OCI-LY3 (cell line): ENCODE measurements at regions not wholly inside any gene's neighbourhood (a gene's known extent, or its start where the extent isn't known, plus 50 kb on each side); places are given as distances from the start of the nearest gene placed in this dataset.
"Not testable (repeated sequence)": the region's sequence is repeated elsewhere in the genome, so short reads cannot be mapped to it uniquely, and the experiment has no call there.

Experiments used
- H2AFZ ChIP-seq: fragments of 200-600, 300-600 bp; shearing (Covaris generic); 2 replicates; pipeline ENCODE4 v1.6.0; 2014; ENCODE audit warnings: antibody characterized with exemption, low read depth, low read length
- H3K27ac ChIP-seq: fragments of 200-600, 300-600 bp; sonication (generic); 2 replicates; pipeline ENCODE4 v1.5.1; 2014; ENCODE audit warnings: mild to moderate bottlenecking, low read length, moderate library complexity, mixed read lengths
- H3K27me3 ChIP-seq: fragments of 200-600, 300-600 bp; sonication (generic); 2 replicates; pipeline ENCODE4 v1.6.1; 2014; ENCODE audit warnings: low read depth, low read length, mixed read lengths
- H3K36me3 ChIP-seq: fragments of 200-600, 300-600 bp; sonication (generic); replicated peaks from 2 replicates; pipeline ENCODE3; 2014; ENCODE audit warnings: low read depth, low read length, mixed read lengths
- H3K4me1 ChIP-seq: fragments of 300-600, 200-600 bp; sonication (generic); 2 replicates; pipeline ENCODE4 v1.6.1; 2014; ENCODE audit warnings: low read length, mixed read lengths
- H3K4me2 ChIP-seq: fragments of 200-600, 300-600 bp; sonication (generic); 2 replicates; pipeline ENCODE4 v1.6.1; 2014; ENCODE audit warnings: low read length, mixed read lengths
- H3K4me3 ChIP-seq: fragments of 300-600, 200-600 bp; sonication (generic); 2 replicates; pipeline ENCODE4 v1.5.1; 2014; ENCODE audit warnings: antibody characterized with exemption, mild to moderate bottlenecking, low read length, moderate library complexity
- H3K79me2 ChIP-seq: fragments of 300-600, 200-600 bp; shearing (Covaris generic); 2 replicates; pipeline ENCODE4 v1.6.1; 2014; ENCODE audit warnings: mild to moderate bottlenecking, low read length, mixed read lengths
- H3K9ac ChIP-seq: fragments of 300-600, 200-600 bp; shearing (Covaris generic); 2 replicates; pipeline ENCODE4 v1.6.0; 2014; ENCODE audit warnings: mild to moderate bottlenecking, low read length, moderate library complexity
- H3K9me3 ChIP-seq: fragments of 200-600, 300-600 bp; shearing (Covaris generic); 2 replicates; pipeline ENCODE4 v1.6.1; 2014; ENCODE audit warnings: low read length, mixed read lengths; ENCODE audit not compliant: insufficient read depth
- H4K20me1 ChIP-seq: fragments of 200-600, 300-600 bp; sonication (generic); 2 replicates; pipeline ENCODE4 v1.6.1; 2016; ENCODE audit warnings: low read length, mixed read lengths; ENCODE audit not compliant: insufficient read depth
- CTCF ChIP-seq: fragments of 200-600, 300-600 bp; sonication (generic); IDR thresholded peaks from 2 replicates; pipeline ENCODE4 v1.5.1; 2014; ENCODE audit warnings: antibody characterized with exemption, low read length, low read depth
- EZH2phosphoT487 ChIP-seq: fragments of 200-600 bp; shearing (Covaris generic); IDR thresholded peaks from 2 replicates; pipeline ENCODE4 v1.6.1; 2018; ENCODE audit warnings: antibody characterized with exemption, mixed run types, low read depth

GRCh38 chr7:32658467-32658869 lies 163.2 kb downstream of the AVL9 start:
- Histone ChIP-seq H3K79me2 (no peaks in the 10 kb centered on the region), H3K27me3 (no peaks in the 10 kb centered on the region), H4K20me1 (no peaks in the 10 kb centered on the region), H3K4me1 (peaks cover 12% of the 10 kb centered on the region), H3K9me3 (no peaks in the 10 kb centered on the region), H3K36me3 (no peaks in the 10 kb centered on the region), H3K27ac (peak overlapping the region; percentile 44; the same call in 1 of the 2 replicates), H3K4me2 (peak overlapping the region; percentile 51), H3K4me3 (no peak overlapping the region), H2AFZ (no peak overlapping the region), H3K9ac (no peak overlapping the region)
- TF ChIP-seq EZH2phosphoT487 = no peak
- TF ChIP-seq CTCF = no peak

GRCh38 chr7:32658034-32658433 lies 162.7 kb downstream of the AVL9 start:
- H3K36me3 ChIP-seq = no peaks in the 10 kb centered on the region
- H2AFZ ChIP-seq = no peak overlapping the region
- 0 out of 2 replicates have a peak overlapping the region, but pooled peaks have one; percentile 10 for H3K9ac ChIP-seq
- H4K20me1 ChIP-seq = no peaks in the 10 kb centered on the region
- H3K27ac ChIP-seq = peak overlapping the region; percentile 44
- no peak overlapping the region for H3K4me3 ChIP-seq
- H3K9me3 ChIP-seq = no peaks in the 10 kb centered on the region
- no peak for TF ChIP-seq EZH2phosphoT487
- TF ChIP-seq CTCF = no peak
- peak overlapping the region; percentile 51 for H3K4me2 ChIP-seq
- peaks cover 12% of the 10 kb centered on the region for H3K4me1 ChIP-seq
- no peaks in the 10 kb centered on the region for H3K79me2 ChIP-seq
- no peaks in the 10 kb centered on the region for H3K27me3 ChIP-seq

- not testable (repeated sequence) for H3K9me3 ChIP-seq, H3K4me2 ChIP-seq, H3K4me3 ChIP-seq, H3K36me3 ChIP-seq, H3K9ac ChIP-seq, H2AFZ ChIP-seq, H3K27me3 ChIP-seq, H3K79me2 ChIP-seq, H4K20me1 ChIP-seq, H3K27ac ChIP-seq
- peaks cover 12% of the 10 kb centered on the region for H3K4me1 ChIP-seq
These were observed 159.3 kb downstream of the AVL9 start for GRCh38 chr7:32654549-32654948.

GRCh38 chr7:32650356-32650755 lies 155.1 kb downstream of the AVL9 start:
- H3K4me2 ChIP-seq, H3K9ac ChIP-seq, H3K4me1 ChIP-seq, H3K27ac ChIP-seq, H3K4me3 ChIP-seq, H4K20me1 ChIP-seq, H2AFZ ChIP-seq, H3K9me3 ChIP-seq, H3K36me3 ChIP-seq, H3K79me2 ChIP-seq, H3K27me3 ChIP-seq: not testable (repeated sequence)

GRCh38 chr7:32648408-32649156 lies 153.3 kb downstream of the AVL9 start:
- H3K27ac ChIP-seq = no peak overlapping the region
- H4K20me1 ChIP-seq = no peaks in the 10 kb centered on the region
- H3K4me3 ChIP-seq = no peak overlapping the region
- H2AFZ ChIP-seq = no peak overlapping the region
- H3K36me3 ChIP-seq = no peaks in the 10 kb centered on the region
- H3K79me2 ChIP-seq = no peaks in the 10 kb centered on the region
- H3K4me1 ChIP-seq = no peaks in the 10 kb centered on the region
- no peak overlapping the region for H3K4me2 ChIP-seq
- H3K9ac ChIP-seq = no peak overlapping the region
- H3K27me3 ChIP-seq = no peaks in the 10 kb centered on the region
- no peak for TF ChIP-seq CTCF
- no peak for TF ChIP-seq EZH2phosphoT487
- H3K9me3 ChIP-seq = no peaks in the 10 kb centered on the region

GRCh38 chr7:32645255-32645654 lies 150.0 kb downstream of the AVL9 start:
- H3K9me3 ChIP-seq, H3K4me1 ChIP-seq, H3K4me2 ChIP-seq, H3K4me3 ChIP-seq, H3K9ac ChIP-seq, H3K36me3 ChIP-seq, H4K20me1 ChIP-seq, H3K27ac ChIP-seq, H2AFZ ChIP-seq, H3K79me2 ChIP-seq, H3K27me3 ChIP-seq: not testable (repeated sequence)
